PC-9 (cell line): ENCODE measurements at regions not wholly inside any gene's neighbourhood (a gene's known extent, or its start where the extent isn't known, plus 50 kb on each side); places are given as distances from the start of the nearest gene placed in this dataset.
"Not testable (repeated sequence)": the region's sequence is repeated elsewhere in the genome, so short reads cannot be mapped to it uniquely, and the experiment has no call there.

Source experiments
- BruUV-seq: library from RNA; stranded (reverse); fragments of 400-500 nt; replicated peaks from 2 replicates; lab custom pipeline; 2021; lab: Mats Ljungman, UMichigan
- CTCF ChIA-PET: fragments of 300-600 bp; sonication (Branson Sonifier 250); formaldehyde crosslinking; loops from one replicate; lab custom pipeline; 2022; ENCODE audit warnings: antibody characterized with exemption; lab: Charles Lee
- POLR2A ChIA-PET: fragments of 300-600 bp; sonication (Branson Sonifier 250); formaldehyde crosslinking; loops from one replicate; lab custom pipeline; 2022; ENCODE audit warnings: antibody characterized with exemption; ENCODE audit not compliant: unreplicated experiment; lab: Charles Lee
- DNase-seq, 2 experiments: peaks; one replicate each; pipeline versions ENCODE4 v3.0.0 to v3.0.0-alpha.2; 2015 to 2022; ENCODE audit warnings: mixed read lengths in 1 of 2
- H2AFZ ChIP-seq: fragments of 200-600 bp; sonication (generic); 2 replicates; pipeline ENCODE4 v1.8.1; 2017; ENCODE audit warnings: antibody characterized with exemption
- H3F3A ChIP-seq: fragments of 200-600 bp; sonication (generic); 2 replicates; pipeline ENCODE4 v1.8.1; 2017; ENCODE audit warnings: antibody characterized with exemption, mild to moderate bottlenecking, low read depth; ENCODE audit not compliant: insufficient read depth
- H3K27ac ChIP-seq: fragments of 200-600 bp; sonication (generic); 2 replicates; pipeline ENCODE4 v1.6.1; 2016; ENCODE audit warnings: mixed run types
- H3K27me3 ChIP-seq: fragments of 200-600 bp; sonication (generic); 2 replicates; pipeline ENCODE4 v1.6.1; 2016; ENCODE audit warnings: low read depth, mixed run types; ENCODE audit not compliant: insufficient read depth
- H3K36me3 ChIP-seq: fragments of 200-600 bp; sonication (generic); 2 replicates; pipeline ENCODE4 v1.6.1; 2016; ENCODE audit warnings: low read depth, mixed run types
- H3K4me1 ChIP-seq: fragments of 200-600 bp; sonication (generic); replicated peaks from 2 replicates; pipeline ENCODE4 v1.6.1; 2016; ENCODE audit warnings: mixed run types; ENCODE audit not compliant: insufficient read depth
- H3K4me2 ChIP-seq: fragments of 200-600 bp; sonication (generic); 2 replicates; pipeline ENCODE4 v1.6.1; 2017; ENCODE audit warnings: mixed run types
- H3K4me3 ChIP-seq: fragments of 200-600 bp; sonication (generic); 2 replicates; pipeline ENCODE4 v1.6.1; 2016; ENCODE audit warnings: mixed run types
- H3K79me2 ChIP-seq: fragments of 200-600 bp; sonication (generic); 2 replicates; pipeline ENCODE4 v1.6.1; 2017; ENCODE audit warnings: low read depth, mixed run types
- H3K9me2 ChIP-seq: fragments of 200-600 bp; sonication (generic); 2 replicates; pipeline ENCODE4 v1.8.1; 2017; ENCODE audit warnings: mild to moderate bottlenecking; ENCODE audit not compliant: insufficient read depth
- H3K9me3 ChIP-seq: fragments of 200-600 bp; sonication (generic); 2 replicates; pipeline ENCODE4 v1.8.1; 2016; ENCODE audit warnings: low read depth; ENCODE audit not compliant: insufficient read depth
- H4K20me1 ChIP-seq: fragments of 200-600 bp; sonication (generic); 2 replicates; pipeline ENCODE4 v1.8.1; 2017; ENCODE audit not compliant: insufficient read depth
- CTCF ChIP-seq: fragments of 200-600 bp; sonication (generic); conservative IDR thresholded peaks from 2 replicates; pipeline ENCODE4 v1.6.1; 2017; ENCODE audit warnings: mixed run types, antibody characterized with exemption, mild to moderate bottlenecking, moderate library complexity
- EZH2 ChIP-seq: fragments of 200-600 bp; sonication (generic); IDR thresholded peaks from 2 replicates; pipeline ENCODE4 v1.8.0; 2017; ENCODE audit warnings: antibody characterized with exemption, low read depth
- intact Hi-C: fragments of 100-400 bp; cut with micrococcal nuclease; formaldehyde crosslinking; loops from one replicate; pipeline ENCODE4 v1.10.0; 2022; ENCODE audit not compliant: unreplicated experiment

GRCh38 chr17:62197156-62197555 lies 132.1 kb upstream of the MED13 start:
- H4K20me1 ChIP-seq, H3K36me3 ChIP-seq, H3K27me3 ChIP-seq, POLR2A ChIA-PET, H3K4me1 ChIP-seq, intact Hi-C loops, H3K27ac ChIP-seq, H2AFZ ChIP-seq, H3K4me3 ChIP-seq, DNase-seq, BruUV-seq, H3K4me2 ChIP-seq, CTCF ChIA-PET, H3K9me3 ChIP-seq, H3K9me2 ChIP-seq, H3F3A ChIP-seq, H3K79me2 ChIP-seq: not testable (repeated sequence)

- H3K4me1 ChIP-seq, H4K20me1 ChIP-seq, H3K36me3 ChIP-seq, H2AFZ ChIP-seq, POLR2A ChIA-PET, H3K9me2 ChIP-seq, H3K79me2 ChIP-seq, DNase-seq, CTCF ChIA-PET, H3K9me3 ChIP-seq, intact Hi-C loops, BruUV-seq, H3K4me2 ChIP-seq, H3F3A ChIP-seq, H3K27ac ChIP-seq, H3K27me3 ChIP-seq, H3K4me3 ChIP-seq: not testable (repeated sequence)
These were observed 131.5 kb upstream of the MED13 start for GRCh38 chr17:62196587-62196986.

- TF ChIP-seq EZH2: no peak
- no peak for TF ChIP-seq CTCF
- POLR2A ChIA-PET: no interaction called here
- CTCF ChIA-PET: no interaction called here
- Histone ChIP-seq H3K9me3 (no peaks in the 10 kb centered on the region), H3F3A (peaks cover 2% of the 10 kb centered on the region), H4K20me1 (no peaks in the 10 kb centered on the region), H2AFZ (no peak overlapping the region), H3K27ac (no peak overlapping the region), H3K4me3 (no peak overlapping the region), H3K27me3 (no peaks in the 10 kb centered on the region), H3K4me1 (peaks cover 3% of the 10 kb centered on the region), H3K79me2 (no peaks in the 10 kb centered on the region), H3K4me2 (no peak overlapping the region), H3K9me2 (no peaks in the 10 kb centered on the region), H3K36me3 (no peaks in the 10 kb centered on the region)
- intact Hi-C loops: no loop called here
- DNase-seq: no peak
- no TSS peak for BruUV-seq
These were observed 129.3 kb upstream of the MED13 start for GRCh38 chr17:62194401-62194800.

- Histone ChIP-seq H3K4me3 (no peak overlapping the region), H3K27ac (no peak overlapping the region), H3K9me2 (no peaks in the 10 kb centered on the region), H3K4me1 (peaks cover 14% of the 10 kb centered on the region), H3K27me3 (no peaks in the 10 kb centered on the region), H4K20me1 (no peaks in the 10 kb centered on the region), H3K9me3 (no peaks in the 10 kb centered on the region), H3K4me2 (no peak overlapping the region), H2AFZ (no peak overlapping the region), H3F3A (peaks cover 14% of the 10 kb centered on the region), H3K79me2 (no peaks in the 10 kb centered on the region), H3K36me3 (no peaks in the 10 kb centered on the region)
- DNase-seq: no peak
- TF ChIP-seq CTCF (no peak), EZH2 (no peak)
- ChIA-PET POLR2A (no interaction called here), CTCF (no interaction called here)
- BruUV-seq: no TSS peak
- intact Hi-C loops: no loop called here
These were observed 128.2 kb upstream of the MED13 start for GRCh38 chr17:62193249-62193648.
